HepG2 (cell line): ENCODE measurements at regions not wholly inside any gene's neighbourhood (a gene's known extent, or its start where the extent isn't known, plus 50 kb on each side); places are given as distances from the start of the nearest gene placed in this dataset.

Experiments used
- ATAC-seq: fragments of 200-7000 bp; cut with Tn5 transposase; 3 replicates; pipeline ENCODE4 v1.9.1; 2020; ENCODE audit warnings: mild to moderate bottlenecking, moderate library complexity
- BruUV-seq: library from RNA; stranded (reverse); fragments of 400-500 nt; replicated peaks from 2 replicates; lab custom pipeline; 2021; lab: Mats Ljungman, UMichigan
- CTCF ChIA-PET: fragments of 300-600 bp; formaldehyde crosslinking; extraction: SDS; loops from one replicate; lab custom pipeline; 2021; ENCODE audit warnings: low total read pairs, inconsistent platforms, low intra/inter-chr PET ratio; lab: Yijun Ruan, JAX
- POLR2A ChIA-PET: fragments of 350-600 bp; sonication (Branson Sonifier 250); formaldehyde crosslinking; loops from one replicate; lab custom pipeline; 2020; ENCODE audit warnings: antibody characterized with exemption, inconsistent platforms; lab: Yijun Ruan, JAX
- DNase-seq: peaks from one replicate; pipeline ENCODE4 v3.0.0-alpha.2; 2015; ENCODE audit warnings: low spot score
- FAIRE-seq: peaks from 3 replicates; lab custom pipeline; 2011; peaks lifted over from hg19 to GRCh38; lab: Jason Lieb, UNC
- H2AFZ ChIP-seq: one replicate; pipeline ENCODE4 v1.6.1; 2011; ENCODE audit warnings: low read length, inconsistent platforms
- H3K27ac ChIP-seq: fragments of 300-600 bp; 3 replicates; pipeline ENCODE4 v1.8.0; 2011; ENCODE audit warnings: mixed run types, mild to moderate bottlenecking, mixed read lengths, low read length, inconsistent platforms; ENCODE audit not compliant: insufficient read depth; ENCODE audit errors: extremely low read length
- H3K27me3 ChIP-seq, 2 experiments: fragments of 200-600 bp in 1 of 2; 2 replicates in 1 of 2; 3 replicates in 1 of 2; pipeline versions ENCODE4 v1.6.0 to v1.8.0; 2011; ENCODE audit warnings: low read length in 2 of 2, mild to moderate bottlenecking in 2 of 2, moderate library complexity in 2 of 2, inconsistent platforms in 1 of 2; ENCODE audit not compliant: insufficient read depth in 2 of 2, control insufficient read depth in 1 of 2
- H3K36me3 ChIP-seq, 2 experiments: fragments of 200-600 bp in 1 of 2; replicated peaks in 1 of 2; 2 replicates in 1 of 2; 3 replicates in 1 of 2; pipeline versions ENCODE4 v1.5.1 to v1.8.0; 2011; ENCODE audit warnings: low read length in 2 of 2, inconsistent platforms in 1 of 2; ENCODE audit not compliant: insufficient read depth in 2 of 2, control insufficient read depth in 1 of 2
- H3K4me1 ChIP-seq: 2 replicates; pipeline ENCODE4 v1.5.1; 2012; ENCODE audit warnings: low read length, inconsistent platforms; ENCODE audit not compliant: insufficient read depth
- H3K4me2 ChIP-seq: 2 replicates; pipeline ENCODE4 v1.6.0; 2011; ENCODE audit warnings: low read depth, low read length, inconsistent platforms
- H3K4me3 ChIP-seq, 3 experiments: fragments of 200-600 bp in 1 of 3; sonication (generic), shearing (Covaris generic) in 1 of 3; replicated peaks in 1 of 3; 2 replicates each; pipeline ENCODE4 v1.5.1; 2011 to 2016; ENCODE audit warnings: low read length in 3 of 3, inconsistent platforms in 2 of 3, low read depth in 2 of 3, mild to moderate bottlenecking in 2 of 3, control low read depth in 1 of 3, mixed read lengths in 1 of 3; ENCODE audit not compliant: insufficient read depth in 1 of 3
- H3K79me2 ChIP-seq: one replicate; pipeline ENCODE4 v1.6.1; 2011; ENCODE audit warnings: low read length, inconsistent platforms; ENCODE audit not compliant: insufficient read depth
- H3K9ac ChIP-seq: 2 replicates; pipeline ENCODE4 v1.6.0; 2011; ENCODE audit warnings: mild to moderate bottlenecking, low read depth, low read length, inconsistent platforms; ENCODE audit not compliant: insufficient read depth
- H3K9me3 ChIP-seq: 2 replicates; pipeline ENCODE4 v1.5.1; 2012; ENCODE audit warnings: mild to moderate bottlenecking, low read length
- H4K20me1 ChIP-seq: 2 replicates; pipeline ENCODE4 v1.6.0; 2011; ENCODE audit warnings: inconsistent platforms, mild to moderate bottlenecking, low read length, moderate library complexity; ENCODE audit not compliant: insufficient read depth
- ATF1 ChIP-seq: IDR thresholded peaks from 2 replicates; pipeline ENCODE4 v1.6.1; 2016; ENCODE audit warnings: mild to moderate bottlenecking, control low read depth
- CREB1 ChIP-seq, 2 experiments: fragments of 450-650 bp in 1 of 2; IDR thresholded peaks; 2 replicates each; pipeline ENCODE4 v1.6.1; 2016 to 2017; ENCODE audit warnings: control low read depth in 1 of 2, mild to moderate bottlenecking in 1 of 2, missing compliant biosample characterization in 1 of 2, missing genetic modification characterization in 1 of 2
- IKZF1 ChIP-seq: fragments of 450-650 bp; IDR thresholded peaks from 2 replicates; pipeline ENCODE4 v1.7.1; 2016
- RCOR2 ChIP-seq: IDR thresholded peaks from 2 replicates; pipeline ENCODE4 v1.6.1; 2016; ENCODE audit warnings: missing biosample characterization, missing genetic modification reagents
- RORA ChIP-seq: sonication (generic); formaldehyde crosslinking; IDR thresholded peaks from 2 replicates; pipeline ENCODE4 v1.5.0; 2020; ENCODE audit warnings: mild to moderate bottlenecking, missing genetic modification reagents, moderate library complexity
- SRSF4 ChIP-seq: fragments of 200-400 bp; formaldehyde crosslinking; IDR thresholded peaks from one replicate; pipeline ENCODE4 v1.6.1; 2018; ENCODE audit warnings: mild to moderate bottlenecking, low read depth, low read length, moderate library complexity; ENCODE audit not compliant: poor library complexity, severe bottlenecking
- TMF1 ChIP-seq: sonication (generic); formaldehyde crosslinking; IDR thresholded peaks from 2 replicates; pipeline ENCODE4 v1.8.1; 2022; ENCODE audit warnings: low read depth, missing genetic modification reagents
- ZNF230 ChIP-seq: sonication (generic); formaldehyde crosslinking; IDR thresholded peaks from 2 replicates; pipeline ENCODE4 v1.4.0; 2020; ENCODE audit warnings: mild to moderate bottlenecking, missing genetic modification reagents
- ZSCAN9 ChIP-seq: IDR thresholded peaks from 2 replicates; pipeline ENCODE4 v1.6.1; 2016; ENCODE audit warnings: borderline replicate concordance
- WGBS: methylation state at CpG from one replicate; pipeline ENCODE4 v1.1.6; 2017; ENCODE audit warnings: low lambda C conversion rate; 5-methylcytosine and 5-hydroxymethylcytosine counted together
- in situ Hi-C: cut with HindIII; loops from 2 replicates; pipeline ENCODE4 v1.10.0; 2017; ENCODE audit warnings: low pct_unique_long_range_greater_than_20kb; ENCODE audit not compliant: extremely low pct_ligation_motif_present
- intact Hi-C: fragments of 100-400 bp; cut with micrococcal nuclease; formaldehyde crosslinking; loops from one replicate; pipeline ENCODE4 v1.10.0; 2022; ENCODE audit not compliant: unreplicated experiment
- TF ChIP-seq, protein P1 (sequence below): fragments of 450-650 bp; IDR thresholded peaks from 2 replicates; pipeline ENCODE4 v1.6.1; 2016
- TF ChIP-seq, protein P2 (sequence below), 2 experiments: fragments of 450-650 bp in 1 of 2; sonication (generic) in 1 of 2; formaldehyde crosslinking in 1 of 2; IDR thresholded peaks; 2 replicates each; pipeline versions ENCODE4 v1.6.1 to v1.8.0; 2016 to 2022; ENCODE audit warnings: antibody characterized with exemption in 1 of 2, mild to moderate bottlenecking in 1 of 2, missing genetic modification reagents in 1 of 2
- TF ChIP-seq, protein P3 (sequence below): sonication (generic); formaldehyde crosslinking; IDR thresholded peaks from 2 replicates; pipeline ENCODE4 v1.9.0; 2021; ENCODE audit warnings: missing genetic modification reagents, borderline replicate concordance

DNA sequence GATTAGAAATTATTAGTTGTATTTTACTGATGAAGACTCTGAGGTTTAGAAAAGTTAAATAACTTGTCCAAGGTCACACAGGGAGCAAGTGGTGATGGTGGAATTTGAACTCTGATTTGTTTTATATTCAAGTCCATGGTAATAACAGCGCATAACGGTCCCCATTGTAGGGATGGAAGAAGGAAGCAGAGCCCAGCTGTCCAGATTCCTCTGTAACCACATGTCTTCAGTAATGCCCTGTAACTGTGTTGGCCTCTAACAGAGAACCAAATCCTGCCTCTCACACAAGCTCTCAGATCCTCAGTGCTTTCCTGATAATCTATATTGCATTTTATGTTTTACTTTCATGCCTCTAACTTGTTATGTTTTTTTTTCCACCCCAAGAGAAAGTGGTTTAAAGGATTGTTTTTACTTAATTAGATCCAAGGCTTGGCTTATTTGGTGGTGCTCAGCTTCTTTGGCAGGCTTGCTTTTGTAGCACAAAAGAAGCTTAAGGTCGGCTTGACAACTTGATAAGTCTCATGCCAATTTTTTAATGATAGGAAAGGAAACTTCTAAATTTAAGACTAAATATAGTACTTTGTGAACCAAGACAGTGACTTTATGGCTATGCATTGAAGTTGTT is 105.1 kb upstream of the SEL1L start:
- ChIA-PET CTCF (no interaction called here), POLR2A (no interaction called here)
- H3K27ac ChIP-seq: no peak overlapping the region
- no peaks in the 10 kb centered on the region for H3K9me3 ChIP-seq
- no peaks in the 10 kb centered on the region for H4K20me1 ChIP-seq
- H3K27me3 ChIP-seq: 0 out of 5 replicates have a peak, but pooled peaks cover 0 to 3% of the 10 kb centered on the region in 2 experiments
- in situ Hi-C loops: no loop called here
- H3K9ac ChIP-seq: no peak overlapping the region
- intact Hi-C loops: no loop called here
- ATAC-seq (no peak), DNase-seq (no peak), FAIRE-seq (no peak)
- H3K36me3 ChIP-seq: no peaks in the 10 kb centered on the region
- no peaks in the 10 kb centered on the region for H3K4me1 ChIP-seq
- H3K4me2 ChIP-seq: no peak overlapping the region
- H3K79me2 ChIP-seq: no peaks in the 10 kb centered on the region
- 40% methylated on average over 3 of the region's 3 CpGs for WGBS
- no peak overlapping the region for H2AFZ ChIP-seq
- no TSS peak for BruUV-seq
- H3K4me3 ChIP-seq: no peak overlapping the region
- TF ChIP-seq, protein P1, sequence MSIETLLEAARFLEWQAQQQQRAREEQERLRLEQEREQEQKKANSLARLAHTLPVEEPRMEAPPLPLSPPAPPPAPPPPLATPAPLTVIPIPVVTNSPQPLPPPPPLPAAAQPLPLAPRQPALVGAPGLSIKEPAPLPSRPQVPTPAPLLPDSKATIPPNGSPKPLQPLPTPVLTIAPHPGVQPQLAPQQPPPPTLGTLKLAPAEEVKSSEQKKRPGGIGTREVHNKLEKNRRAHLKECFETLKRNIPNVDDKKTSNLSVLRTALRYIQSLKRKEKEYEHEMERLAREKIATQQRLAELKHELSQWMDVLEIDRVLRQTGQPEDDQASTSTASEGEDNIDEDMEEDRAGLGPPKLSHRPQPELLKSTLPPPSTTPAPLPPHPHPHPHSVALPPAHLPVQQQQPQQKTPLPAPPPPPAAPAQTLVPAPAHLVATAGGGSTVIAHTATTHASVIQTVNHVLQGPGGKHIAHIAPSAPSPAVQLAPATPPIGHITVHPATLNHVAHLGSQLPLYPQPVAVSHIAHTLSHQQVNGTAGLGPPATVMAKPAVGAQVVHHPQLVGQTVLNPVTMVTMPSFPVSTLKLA: no peak
- TF ChIP-seq ATF1 (no peak), TMF1 (CRISPR knock-in tag) (no peak), CREB1 (IDR thresholded peaks at IDR 0.05) (no peak), CREB1 (CRISPR knock-in tag; IDR thresholded peaks at IDR 0.05) (no peak), ZNF230 (no peak), RORA (CRISPR knock-in tag) (no peak), RCOR2 (CRISPR knock-in tag) (no peak), SRSF4 (no peak), IKZF1 (no peak), ZSCAN9 (no peak)
- TF ChIP-seq, protein P2, sequence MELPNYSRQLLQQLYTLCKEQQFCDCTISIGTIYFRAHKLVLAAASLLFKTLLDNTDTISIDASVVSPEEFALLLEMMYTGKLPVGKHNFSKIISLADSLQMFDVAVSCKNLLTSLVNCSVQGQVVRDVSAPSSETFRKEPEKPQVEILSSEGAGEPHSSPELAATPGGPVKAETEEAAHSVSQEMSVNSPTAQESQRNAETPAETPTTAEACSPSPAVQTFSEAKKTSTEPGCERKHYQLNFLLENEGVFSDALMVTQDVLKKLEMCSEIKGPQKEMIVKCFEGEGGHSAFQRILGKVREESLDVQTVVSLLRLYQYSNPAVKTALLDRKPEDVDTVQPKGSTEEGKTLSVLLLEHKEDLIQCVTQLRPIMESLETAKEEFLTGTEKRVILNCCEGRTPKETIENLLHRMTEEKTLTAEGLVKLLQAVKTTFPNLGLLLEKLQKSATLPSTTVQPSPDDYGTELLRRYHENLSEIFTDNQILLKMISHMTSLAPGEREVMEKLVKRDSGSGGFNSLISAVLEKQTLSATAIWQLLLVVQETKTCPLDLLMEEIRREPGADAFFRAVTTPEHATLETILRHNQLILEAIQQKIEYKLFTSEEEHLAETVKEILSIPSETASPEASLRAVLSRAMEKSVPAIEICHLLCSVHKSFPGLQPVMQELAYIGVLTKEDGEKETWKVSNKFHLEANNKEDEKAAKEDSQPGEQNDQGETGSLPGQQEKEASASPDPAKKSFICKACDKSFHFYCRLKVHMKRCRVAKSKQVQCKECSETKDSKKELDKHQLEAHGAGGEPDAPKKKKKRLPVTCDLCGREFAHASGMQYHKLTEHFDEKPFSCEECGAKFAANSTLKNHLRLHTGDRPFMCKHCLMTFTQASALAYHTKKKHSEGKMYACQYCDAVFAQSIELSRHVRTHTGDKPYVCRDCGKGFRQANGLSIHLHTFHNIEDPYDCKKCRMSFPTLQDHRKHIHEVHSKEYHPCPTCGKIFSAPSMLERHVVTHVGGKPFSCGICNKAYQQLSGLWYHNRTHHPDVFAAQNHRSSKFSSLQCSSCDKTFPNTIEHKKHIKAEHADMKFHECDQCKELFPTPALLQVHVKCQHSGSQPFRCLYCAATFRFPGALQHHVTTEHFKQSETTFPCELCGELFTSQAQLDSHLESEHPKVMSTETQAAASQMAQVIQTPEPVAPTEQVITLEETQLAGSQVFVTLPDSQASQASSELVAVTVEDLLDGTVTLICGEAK (IDR thresholded peaks at IDR 0.05): no peak
- TF ChIP-seq, protein P2 (CRISPR knock-in tag; IDR thresholded peaks at IDR 0.05): no peak
- TF ChIP-seq, protein P3, sequence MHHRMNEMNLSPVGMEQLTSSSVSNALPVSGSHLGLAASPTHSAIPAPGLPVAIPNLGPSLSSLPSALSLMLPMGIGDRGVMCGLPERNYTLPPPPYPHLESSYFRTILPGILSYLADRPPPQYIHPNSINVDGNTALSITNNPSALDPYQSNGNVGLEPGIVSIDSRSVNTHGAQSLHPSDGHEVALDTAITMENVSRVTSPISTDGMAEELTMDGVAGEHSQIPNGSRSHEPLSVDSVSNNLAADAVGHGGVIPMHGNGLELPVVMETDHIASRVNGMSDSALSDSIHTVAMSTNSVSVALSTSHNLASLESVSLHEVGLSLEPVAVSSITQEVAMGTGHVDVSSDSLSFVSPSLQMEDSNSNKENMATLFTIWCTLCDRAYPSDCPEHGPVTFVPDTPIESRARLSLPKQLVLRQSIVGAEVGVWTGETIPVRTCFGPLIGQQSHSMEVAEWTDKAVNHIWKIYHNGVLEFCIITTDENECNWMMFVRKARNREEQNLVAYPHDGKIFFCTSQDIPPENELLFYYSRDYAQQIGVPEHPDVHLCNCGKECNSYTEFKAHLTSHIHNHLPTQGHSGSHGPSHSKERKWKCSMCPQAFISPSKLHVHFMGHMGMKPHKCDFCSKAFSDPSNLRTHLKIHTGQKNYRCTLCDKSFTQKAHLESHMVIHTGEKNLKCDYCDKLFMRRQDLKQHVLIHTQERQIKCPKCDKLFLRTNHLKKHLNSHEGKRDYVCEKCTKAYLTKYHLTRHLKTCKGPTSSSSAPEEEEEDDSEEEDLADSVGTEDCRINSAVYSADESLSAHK (CRISPR knock-in tag): no peak
